ENCODE measurements at regions not wholly inside any gene's neighbourhood (a gene's known extent, or its start where the extent isn't known, plus 50 kb on each side); places are given as distances from the start of the nearest gene placed in this dataset.

GRCh38 chr1:90200646-90201205 lies 205.8 kb downstream of the ZNF326 start:
- no TSS peak for BruUV-seq (replicated peaks)
- Histone ChIP-seq H2AFZ (ENCODE audit: low read depth, low read length) (no peak overlapping the region), H3K9me1 (replicated peaks; ENCODE audit: control insufficient read depth, extremely low read depth, insufficient read depth, low read length) (no peaks in the 10 kb centered on the region), H3K4me2 (ENCODE audit: insufficient read depth, low read length) (no peak overlapping the region), H3K27ac (ENCODE audit: insufficient read depth, low read depth, low read length) (no peak overlapping the region), H3K27me3 (ENCODE audit: control insufficient read depth in 2 of 2, insufficient read depth in 2 of 2, low read length in 2 of 2) (no peaks in the 10 kb centered on the region), H3K9me3 (replicated peaks; ENCODE audit: control insufficient read depth, insufficient read depth, low read length) (no peaks in the 10 kb centered on the region), H4K20me1 (replicated peaks; ENCODE audit: control insufficient read depth, extremely low read depth, insufficient read depth, low read length) (no peaks in the 10 kb centered on the region), H3K9ac (replicated peaks; ENCODE audit: extremely low read depth, insufficient read depth, low read length) (no peak overlapping the region), H3K79me2 (ENCODE audit: control insufficient read depth, insufficient read depth, low read length) (no peaks in the 10 kb centered on the region), H3K4me3 (replicated peaks in 1 of 3; ENCODE audit: insufficient read depth in 1 of 3, low read depth in 1 of 3, low read length in 3 of 3) (no peak overlapping the region), H3K4me1 (ENCODE audit: control insufficient read depth, extremely low read depth, insufficient read depth, low read length) (no peaks in the 10 kb centered on the region), H3K36me3 (ENCODE audit: control insufficient read depth in 2 of 2, extremely low read depth in 1 of 2, insufficient read depth in 2 of 2, low read length in 2 of 2) (no peaks in the 10 kb centered on the region)
- POLR2A ChIA-PET = no interaction called here
- dilution Hi-C loops (cut with MboI; ENCODE audit: extremely low pct_ligation_motif_present, low sequenced_read_pairs) (no loop called here), intact Hi-C loops (cut with micrococcal nuclease) (no loop called here)
- DNase-seq (ENCODE audit: low read depth, low spot score) (no peak), FAIRE-seq (no peak)
- TF ChIP-seq JUN (IDR thresholded peaks at IDR 0.05; ENCODE audit: borderline replicate concordance, insufficient read depth, insufficient read length, low read depth) = no peak
- TF ChIP-seq POLR2AphosphoS5 (IDR thresholded peaks at IDR 0.05; ENCODE audit: insufficient read depth, low read depth, low read length) = no peak
- no peak for TF ChIP-seq FOS (IDR thresholded peaks at IDR 0.05; ENCODE audit: borderline replicate concordance, insufficient read depth, low read length)
- TF ChIP-seq MAX (IDR thresholded peaks at IDR 0.05; ENCODE audit: insufficient read depth, insufficient read length) = no peak
- no peak for TF ChIP-seq GATA2 (IDR thresholded peaks at IDR 0.05; ENCODE audit: insufficient read depth, insufficient read length, low read depth, low read length)
- TF ChIP-seq CTCF (IDR thresholded peaks at IDR 0.05; ENCODE audit: extremely low read depth in 1 of 2, insufficient read depth in 1 of 2, low read depth in 1 of 2, low read length in 2 of 2) = no peak
- TF ChIP-seq MYC (IDR thresholded peaks at IDR 0.05; ENCODE audit: low read depth, low read length) = no peak
- TF ChIP-seq EZH2 (IDR thresholded peaks at IDR 0.05; ENCODE audit: borderline replicate concordance, low read depth, low read length, severe bottlenecking) = no peak
- TF ChIP-seq POLR2A (IDR thresholded peaks at IDR 0.05; ENCODE audit: low read depth, low read length) = no peak
- CTCF ChIA-PET = no interaction called here

Data from endothelial cell of umbilical vein (primary cell).